Cardiac muscle cell (in vitro differentiated cells and primary cell): ENCODE measurements at regions not wholly inside any gene's neighbourhood (a gene's known extent, or its start where the extent isn't known, plus 50 kb on each side); places are given as distances from the start of the nearest gene placed in this dataset.
"Not testable (repeated sequence)": the region's sequence is repeated elsewhere in the genome, so short reads cannot be mapped to it uniquely, and the experiment has no call there.

ENCODE experiments used
- DNase-seq, 2 donors: peaks; one replicate each; pipeline versions ENCODE4 v3.0.0 to v3.0.0-alpha.2; 2010 to 2017; ENCODE audit warnings: low read depth in 1 of 2, low spot score in 1 of 2
- H3K27ac ChIP-seq: fragments of 200-600 bp; sonication (generic); 2 replicates; pipeline ENCODE4 v1.5.1; 2016
- H3K27me3 ChIP-seq: fragments of 200-600 bp; sonication (generic); 2 replicates; pipeline ENCODE4 v1.6.0; 2016; ENCODE audit warnings: control low read depth
- H3K36me3 ChIP-seq: fragments of 200-600 bp; sonication (generic); 2 replicates; pipeline ENCODE4 v1.5.1; 2016; ENCODE audit warnings: control low read depth
- H3K4me1 ChIP-seq: fragments of 200-600 bp; sonication (generic); 2 replicates; pipeline ENCODE4 v1.8.1; 2017; ENCODE audit warnings: low read depth, mild to moderate bottlenecking, mixed run types
- H3K4me3 ChIP-seq: fragments of 200-600 bp; sonication (generic); 2 replicates; pipeline ENCODE4 v1.5.1; 2016; ENCODE audit warnings: mild to moderate bottlenecking
- H3K9me3 ChIP-seq: fragments of 200-600 bp; sonication (generic); 2 replicates; pipeline ENCODE4 v1.5.1; 2017; ENCODE audit warnings: low read depth, mild to moderate bottlenecking, control low read depth
- TF ChIP-seq, protein P1 (sequence below): IDR thresholded peaks from 2 replicates; pipeline ENCODE4 v1.5.1; 2012; ENCODE audit warnings: low read depth, mild to moderate bottlenecking, low read length

DNA sequence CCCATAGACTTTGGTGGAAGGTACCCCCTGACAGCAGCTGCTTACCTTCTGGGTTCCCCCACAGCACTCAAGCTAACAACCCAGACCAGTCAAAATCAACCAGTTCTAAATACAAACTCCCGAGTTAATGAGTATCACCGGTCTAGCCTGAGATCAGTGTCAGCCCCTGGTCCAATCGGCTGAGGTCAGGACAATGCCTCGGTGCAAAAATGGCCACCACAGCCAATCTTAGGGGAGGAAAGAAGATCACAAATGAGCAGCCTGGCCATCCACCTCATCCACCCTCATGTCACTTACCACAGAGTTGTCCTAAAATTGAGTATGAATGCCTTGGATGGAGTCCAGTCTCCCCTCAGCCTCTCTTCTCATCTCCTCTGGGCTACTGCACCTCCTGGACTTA is 128.5 kb downstream of the PHETA1 start:
- Histone ChIP-seq H3K9me3 (no peaks in the 10 kb centered on the region), H3K4me3 (no peak overlapping the region), H3K27ac (no peak overlapping the region), H3K4me1 (no peaks in the 10 kb centered on the region), H3K36me3 (no peaks in the 10 kb centered on the region), H3K27me3 (no peaks in the 10 kb centered on the region)
- no peak for DNase-seq
- TF ChIP-seq, protein P1, sequence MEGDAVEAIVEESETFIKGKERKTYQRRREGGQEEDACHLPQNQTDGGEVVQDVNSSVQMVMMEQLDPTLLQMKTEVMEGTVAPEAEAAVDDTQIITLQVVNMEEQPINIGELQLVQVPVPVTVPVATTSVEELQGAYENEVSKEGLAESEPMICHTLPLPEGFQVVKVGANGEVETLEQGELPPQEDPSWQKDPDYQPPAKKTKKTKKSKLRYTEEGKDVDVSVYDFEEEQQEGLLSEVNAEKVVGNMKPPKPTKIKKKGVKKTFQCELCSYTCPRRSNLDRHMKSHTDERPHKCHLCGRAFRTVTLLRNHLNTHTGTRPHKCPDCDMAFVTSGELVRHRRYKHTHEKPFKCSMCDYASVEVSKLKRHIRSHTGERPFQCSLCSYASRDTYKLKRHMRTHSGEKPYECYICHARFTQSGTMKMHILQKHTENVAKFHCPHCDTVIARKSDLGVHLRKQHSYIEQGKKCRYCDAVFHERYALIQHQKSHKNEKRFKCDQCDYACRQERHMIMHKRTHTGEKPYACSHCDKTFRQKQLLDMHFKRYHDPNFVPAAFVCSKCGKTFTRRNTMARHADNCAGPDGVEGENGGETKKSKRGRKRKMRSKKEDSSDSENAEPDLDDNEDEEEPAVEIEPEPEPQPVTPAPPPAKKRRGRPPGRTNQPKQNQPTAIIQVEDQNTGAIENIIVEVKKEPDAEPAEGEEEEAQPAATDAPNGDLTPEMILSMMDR, result no peak

DNA sequence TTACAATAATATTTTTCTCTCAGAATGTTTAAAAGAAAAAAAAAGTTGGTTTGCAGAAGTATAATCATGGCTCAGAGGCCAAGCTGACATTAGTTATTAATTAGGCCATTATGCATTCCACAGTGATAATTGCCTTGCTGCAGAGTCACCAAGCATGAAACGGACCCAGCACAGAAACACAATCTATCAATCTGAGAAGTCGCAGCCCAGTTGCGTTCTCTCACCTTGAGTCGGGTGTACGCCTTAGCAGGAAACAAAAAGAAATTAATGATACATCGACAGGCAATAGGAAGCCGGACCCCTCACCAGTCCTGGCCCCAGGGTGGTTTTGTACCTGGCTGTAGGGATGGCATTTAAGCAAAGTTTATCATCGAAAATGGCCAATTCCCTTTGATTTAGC is 129.7 kb downstream of the PHETA1 start:
- no peak overlapping the region for H3K27ac ChIP-seq
- H3K9me3 ChIP-seq, result no peaks in the 10 kb centered on the region
- no peak for DNase-seq
- no peaks in the 10 kb centered on the region for H3K27me3 ChIP-seq
- H3K4me1 ChIP-seq, result no peaks in the 10 kb centered on the region
- TF ChIP-seq, protein P1, result no peak
- H3K4me3 ChIP-seq, result no peak overlapping the region
- no peaks in the 10 kb centered on the region for H3K36me3 ChIP-seq

DNA sequence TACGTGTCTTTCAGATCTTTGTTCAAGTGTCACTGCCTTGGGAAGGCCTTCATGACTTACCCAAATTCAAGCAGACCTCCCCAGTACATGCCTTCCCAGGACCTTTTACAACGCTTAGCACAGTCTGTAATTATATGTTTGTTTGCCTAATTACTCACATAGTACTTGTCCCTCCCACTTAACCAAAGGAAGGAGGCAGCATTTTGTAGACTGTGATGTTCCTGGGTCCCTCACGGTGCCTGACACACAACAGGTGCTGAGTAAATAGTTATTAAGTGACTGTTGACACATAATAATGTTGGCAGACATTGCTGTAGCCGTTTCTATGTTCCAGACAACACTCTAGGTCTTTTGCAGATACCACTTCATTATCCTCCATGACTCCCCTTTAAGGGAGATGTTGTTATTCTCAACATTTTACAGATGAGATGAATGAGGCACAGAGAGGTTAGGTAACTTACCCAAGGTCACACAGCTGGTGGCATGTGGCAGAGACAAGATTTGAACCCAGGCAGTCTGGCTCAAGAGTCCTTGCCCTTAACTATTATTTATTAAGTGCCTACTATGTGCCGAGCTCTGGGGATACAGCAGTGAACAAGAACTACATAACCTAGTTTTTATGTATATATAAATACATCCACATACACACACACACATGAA is 130.7 kb downstream of the PHETA1 start:
- no peaks in the 10 kb centered on the region for H3K9me3 ChIP-seq
- no peak overlapping the region for H3K4me3 ChIP-seq
- H3K27ac ChIP-seq, result no peak overlapping the region
- TF ChIP-seq, protein P1, result no peak
- no peaks in the 10 kb centered on the region for H3K27me3 ChIP-seq
- no peak for DNase-seq
- no peaks in the 10 kb centered on the region for H3K4me1 ChIP-seq
- no peaks in the 10 kb centered on the region for H3K36me3 ChIP-seq

DNA sequence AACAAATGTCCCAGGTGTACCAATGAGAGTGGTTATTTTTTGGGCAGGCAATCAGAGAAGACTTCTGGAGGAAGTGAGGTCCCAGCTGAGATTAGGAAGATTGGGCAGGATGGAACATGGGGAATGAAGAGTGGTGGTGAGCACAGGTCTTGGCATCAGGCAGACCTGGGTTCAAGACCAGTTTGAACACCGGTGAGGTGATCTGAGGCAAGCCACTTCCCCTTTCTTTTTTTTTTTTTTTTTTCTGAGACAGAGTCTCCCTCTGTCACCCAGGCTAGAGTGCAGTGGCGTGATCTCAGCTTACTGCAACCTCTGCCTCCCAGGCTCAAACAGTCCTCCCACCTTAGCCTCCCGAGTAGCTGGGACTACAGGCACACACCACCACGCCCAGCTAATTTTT is 134.4 kb downstream of the PHETA1 start:
- H3K4me3 ChIP-seq, DNase-seq, H3K4me1 ChIP-seq, H3K9me3 ChIP-seq, H3K36me3 ChIP-seq, H3K27me3 ChIP-seq, H3K27ac ChIP-seq: not testable (repeated sequence)

DNA sequence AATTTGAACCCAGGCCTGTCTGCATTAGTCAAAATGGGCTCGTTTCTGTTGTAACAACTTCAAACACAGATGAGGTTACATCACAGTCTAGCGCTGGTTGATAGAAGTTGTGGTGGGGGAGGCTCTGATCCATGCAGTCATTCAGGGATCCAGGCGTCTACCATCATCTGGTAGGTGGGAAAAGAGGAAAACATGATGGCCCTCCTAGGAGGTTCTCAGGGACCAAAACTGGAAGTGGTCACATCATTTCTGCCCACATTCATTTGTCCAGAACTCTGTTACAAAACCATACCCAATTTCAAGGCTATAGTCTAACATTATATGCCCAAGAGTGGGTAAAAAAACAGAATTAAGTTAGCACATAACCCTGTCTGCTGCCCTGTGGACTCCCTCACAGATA is 135.1 kb downstream of the PHETA1 start:
- no peaks in the 10 kb centered on the region for H3K27me3 ChIP-seq
- TF ChIP-seq, protein P1, result no peak
- H3K4me1 ChIP-seq, result no peaks in the 10 kb centered on the region
- H3K9me3 ChIP-seq, result no peaks in the 10 kb centered on the region
- no peak for DNase-seq
- H3K36me3 ChIP-seq, result no peaks in the 10 kb centered on the region
- no peak overlapping the region for H3K27ac ChIP-seq
- no peak overlapping the region for H3K4me3 ChIP-seq

DNA sequence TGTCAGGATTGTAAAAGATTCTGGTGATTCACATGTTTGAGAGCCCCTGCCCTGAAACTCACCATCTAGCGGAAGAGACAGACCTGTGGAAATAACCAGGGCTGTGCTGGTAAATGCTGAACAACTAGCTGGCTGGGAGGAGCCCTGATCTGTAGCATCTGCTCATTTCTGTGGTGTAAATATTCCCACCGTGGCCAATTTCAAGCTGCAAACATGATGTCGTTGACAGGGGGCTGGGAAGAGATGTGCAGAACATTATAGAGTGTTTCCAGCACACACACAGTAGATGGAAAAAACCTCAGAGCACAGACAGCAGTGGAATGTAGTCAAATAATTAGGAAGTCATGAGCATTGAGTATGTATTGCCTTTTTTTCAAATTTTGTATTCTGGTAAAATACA is 138.2 kb downstream of the PHETA1 start:
- Histone ChIP-seq H3K4me1 (no peaks in the 10 kb centered on the region), H3K36me3 (no peaks in the 10 kb centered on the region), H3K4me3 (no peak overlapping the region), H3K9me3 (no peaks in the 10 kb centered on the region), H3K27me3 (no peaks in the 10 kb centered on the region), H3K27ac (no peak overlapping the region)
- TF ChIP-seq, protein P1, result no peak
- DNase-seq, result no peak
